Transverse colon (tissue), 4 donors: ENCODE measurements at regions not wholly inside any gene's neighbourhood (a gene's known extent, or its start where the extent isn't known, plus 50 kb on each side); places are given as distances from the start of the nearest gene placed in this dataset.

Experiments
- DNase-seq: peaks from one replicate; pipeline ENCODE4 v3.0.0-alpha.2; 2019
- H3K27ac ChIP-seq, 4 donors: fragments of 200-600 bp; sonication (generic); 2 replicates each; pipeline ENCODE4 v1.5.1; 2016 to 2018; ENCODE audit warnings: inconsistent platforms in 4 of 4
- H3K27me3 ChIP-seq: fragments of 200-600 bp; sonication (generic); 2 replicates; pipeline ENCODE4 v1.5.1; 2017; ENCODE audit warnings: inconsistent platforms
- H3K36me3 ChIP-seq, 4 donors: fragments of 200-600 bp; sonication (generic); 2 replicates each; pipeline ENCODE4 v1.5.1; 2017 to 2019; ENCODE audit warnings: inconsistent platforms in 4 of 4
- H3K4me1 ChIP-seq, 4 donors: fragments of 200-600 bp; sonication (generic); 2 replicates each; pipeline ENCODE4 v1.5.1; 2017 to 2020; ENCODE audit warnings: inconsistent platforms in 4 of 4
- H3K4me3 ChIP-seq, 4 donors: fragments of 200-600 bp; sonication (generic); 1 replicate in 1 of 4; 2 replicates in 3 of 4; pipeline versions ENCODE4 v1.5.1 to v1.6.1; 2017 to 2019; ENCODE audit warnings: inconsistent platforms in 4 of 4
- H3K9me3 ChIP-seq, 2 donors: fragments of 200-600 bp; sonication (generic); 2 replicates each; pipeline ENCODE4 v1.5.1; 2017 to 2019; ENCODE audit warnings: inconsistent platforms in 2 of 2
- EP300 ChIP-seq: sonication (generic); formaldehyde crosslinking; IDR thresholded peaks from one replicate; pipeline ENCODE4 v1.6.1; 2017; ENCODE audit warnings: antibody characterized with exemption, low read depth
- POLR2A ChIP-seq: fragments of 450-650 bp; IDR thresholded peaks from one replicate; pipeline ENCODE4 v1.6.1; 2016; ENCODE audit warnings: antibody characterized with exemption, mild to moderate bottlenecking, moderate library complexity
- POLR2AphosphoS5 ChIP-seq, 3 donors: sonication (generic); formaldehyde crosslinking; IDR thresholded peaks; one replicate each; pipeline ENCODE4 v1.6.1; 2016; ENCODE audit warnings: antibody characterized with exemption in 3 of 3
- WGBS, 2 donors: methylation state at CpG; one replicate each; pipeline ENCODE4 v1.1.5; 2018; ENCODE audit warnings: low coverage in 1 of 2; 5-methylcytosine and 5-hydroxymethylcytosine counted together
- in situ Hi-C, 4 donors: fragments of 200-750 bp; cut with MboI; loops; one replicate each; pipeline versions ENCODE4 v1.15.0 to v1.15.1; 2017; ENCODE audit warnings: low sequenced_read_pairs in 3 of 4, low pct_ligation_motif_present in 1 of 4, low pct_unique_long_range_greater_than_20kb in 1 of 4
- intact Hi-C: fragments of 100-400 bp; cut with DNase I; formaldehyde crosslinking; loops from one replicate; pipeline ENCODE4 v1.15.1; 2023; ENCODE audit warnings: low total_unique reads
- TF ChIP-seq, protein P1 (sequence below), 5 experiments: fragments of 200-600 bp in 3 of 5; fragments of 450-650 bp in 2 of 5; sonication (generic) in 3 of 5; IDR thresholded peaks; 1 replicate in 2 of 5; 2 replicates in 3 of 5; pipeline ENCODE4 v1.5.1; 2016 to 2017; ENCODE audit warnings: antibody characterized with exemption in 5 of 5, inconsistent platforms in 3 of 5, mild to moderate bottlenecking in 2 of 5, moderate library complexity in 1 of 5

DNA sequence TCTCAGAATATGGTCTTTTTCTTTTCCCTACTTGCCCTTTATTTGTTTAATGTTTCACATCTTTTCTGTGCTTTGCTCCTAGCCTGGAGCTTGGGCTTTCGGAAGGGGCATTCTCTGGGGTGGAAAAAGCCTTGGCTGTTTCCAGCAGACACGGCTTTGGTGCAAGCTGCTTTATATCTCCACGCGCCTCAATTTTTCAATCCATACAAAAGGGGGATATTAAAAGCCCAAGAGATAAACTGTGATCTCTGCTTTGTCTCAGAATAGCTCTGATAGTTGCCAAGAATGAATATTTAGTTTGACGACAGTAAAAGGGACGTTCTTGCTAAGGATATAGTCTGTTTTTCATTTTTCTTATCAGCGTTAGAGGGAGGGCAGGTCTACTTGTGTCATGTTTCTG is 194.0 kb upstream of the KIRREL3 start:
- in situ Hi-C loops (no loop called here), intact Hi-C loops (no loop called here)
- H3K27me3 ChIP-seq, result no peaks in the 10 kb centered on the region
- no peak overlapping the region for H3K4me3 ChIP-seq
- no peaks in the 10 kb centered on the region for H3K9me3 ChIP-seq
- H3K36me3 ChIP-seq, result no peaks in the 10 kb centered on the region
- H3K4me1 ChIP-seq, result no peaks in the 10 kb centered on the region
- 70 to 74% methylated on average over 6 to 7 of the region's 7 CpGs for WGBS, 2 donors
- no peak for DNase-seq
- TF ChIP-seq EP300, result no peak
- no peak for TF ChIP-seq POLR2A
- TF ChIP-seq, protein P1, sequence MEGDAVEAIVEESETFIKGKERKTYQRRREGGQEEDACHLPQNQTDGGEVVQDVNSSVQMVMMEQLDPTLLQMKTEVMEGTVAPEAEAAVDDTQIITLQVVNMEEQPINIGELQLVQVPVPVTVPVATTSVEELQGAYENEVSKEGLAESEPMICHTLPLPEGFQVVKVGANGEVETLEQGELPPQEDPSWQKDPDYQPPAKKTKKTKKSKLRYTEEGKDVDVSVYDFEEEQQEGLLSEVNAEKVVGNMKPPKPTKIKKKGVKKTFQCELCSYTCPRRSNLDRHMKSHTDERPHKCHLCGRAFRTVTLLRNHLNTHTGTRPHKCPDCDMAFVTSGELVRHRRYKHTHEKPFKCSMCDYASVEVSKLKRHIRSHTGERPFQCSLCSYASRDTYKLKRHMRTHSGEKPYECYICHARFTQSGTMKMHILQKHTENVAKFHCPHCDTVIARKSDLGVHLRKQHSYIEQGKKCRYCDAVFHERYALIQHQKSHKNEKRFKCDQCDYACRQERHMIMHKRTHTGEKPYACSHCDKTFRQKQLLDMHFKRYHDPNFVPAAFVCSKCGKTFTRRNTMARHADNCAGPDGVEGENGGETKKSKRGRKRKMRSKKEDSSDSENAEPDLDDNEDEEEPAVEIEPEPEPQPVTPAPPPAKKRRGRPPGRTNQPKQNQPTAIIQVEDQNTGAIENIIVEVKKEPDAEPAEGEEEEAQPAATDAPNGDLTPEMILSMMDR (IDR thresholded peaks at IDR 0.05), result no peak
- TF ChIP-seq POLR2AphosphoS5 (IDR thresholded peaks at IDR 0.05), result no peak
- H3K27ac ChIP-seq, result no peak overlapping the region

- no peaks in the 10 kb centered on the region for H3K9me3 ChIP-seq
- WGBS, 2 donors, result 23 to 65% methylated on average over 3 of the region's 3 CpGs
- in situ Hi-C loops, result no loop called here
Observed at GRCh38 chr11:127193950-127194349, 193.4 kb upstream of the KIRREL3 start.

DNA sequence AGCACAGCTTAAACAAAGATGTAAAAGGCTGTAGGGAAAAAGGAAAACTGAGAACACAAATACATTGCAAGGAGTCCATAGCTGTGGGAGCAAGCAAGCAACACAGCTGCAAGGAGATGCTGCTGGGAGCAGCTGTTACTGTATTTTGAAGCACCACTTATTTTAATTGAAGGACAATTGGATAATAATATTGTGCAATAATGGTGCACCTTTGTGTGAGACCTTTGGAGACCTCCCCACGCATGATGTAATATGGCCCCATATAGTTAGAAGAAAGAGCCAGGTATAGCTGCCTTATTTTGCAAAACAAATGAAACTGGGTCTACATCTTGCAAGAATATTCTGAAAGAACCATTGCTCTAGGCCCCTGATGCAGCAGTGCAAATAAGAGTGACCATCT is 191.1 kb upstream of the KIRREL3 start:
- in situ Hi-C loops (no loop called here), intact Hi-C loops (no loop called here)
- TF ChIP-seq POLR2AphosphoS5 (IDR thresholded peaks at IDR 0.05) (no peak), EP300 (no peak), POLR2A (no peak)
- TF ChIP-seq, protein P1 (IDR thresholded peaks at IDR 0.05), result no peak
- WGBS, 2 donors, result 75 to 88% methylated on average over 1 of the region's 1 CpG
- H3K27ac ChIP-seq, result no peak overlapping the region
- no peaks in the 10 kb centered on the region for H3K9me3 ChIP-seq
- H3K36me3 ChIP-seq, result no peaks in the 10 kb centered on the region
- H3K4me3 ChIP-seq, result no peak overlapping the region
- DNase-seq, result no peak
- H3K4me1 ChIP-seq, result no peaks in the 10 kb centered on the region
- H3K27me3 ChIP-seq, result no peaks in the 10 kb centered on the region

More at GRCh38 chr11:127193950-127194349, 193.4 kb upstream of the KIRREL3 start:
- no peaks in the 10 kb centered on the region for H3K36me3 ChIP-seq
- no peak for DNase-seq
- H3K27ac ChIP-seq, result no peak overlapping the region
- TF ChIP-seq, protein P1 (IDR thresholded peaks at IDR 0.05), result no peak
- TF ChIP-seq EP300 (no peak), POLR2A (no peak), POLR2AphosphoS5 (IDR thresholded peaks at IDR 0.05) (no peak)
- intact Hi-C loops, result no loop called here
- H3K4me3 ChIP-seq, result no peak overlapping the region
- no peaks in the 10 kb centered on the region for H3K27me3 ChIP-seq
- no peaks in the 10 kb centered on the region for H3K4me1 ChIP-seq

- H3K4me3 ChIP-seq, result no peak overlapping the region
- intact Hi-C loops, result no loop called here
- 57 to 60% methylated on average over 3 of the region's 3 CpGs for WGBS, 2 donors
- no peak overlapping the region for H3K27ac ChIP-seq
- no peak for DNase-seq
- in situ Hi-C loops, result no loop called here
- H3K9me3 ChIP-seq, result no peaks in the 10 kb centered on the region
- no peaks in the 10 kb centered on the region for H3K36me3 ChIP-seq
- no peak for TF ChIP-seq EP300
- TF ChIP-seq, protein P1 (IDR thresholded peaks at IDR 0.05), result no peak
- TF ChIP-seq POLR2AphosphoS5 (IDR thresholded peaks at IDR 0.05), result no peak
- no peak for TF ChIP-seq POLR2A
- no peaks in the 10 kb centered on the region for H3K27me3 ChIP-seq
- no peaks in the 10 kb centered on the region for H3K4me1 ChIP-seq
Observed at GRCh38 chr11:127191261-127191660, 190.7 kb upstream of the KIRREL3 start.
